HEK293 (cell line): ENCODE measurements at regions not wholly inside any gene's neighbourhood (a gene's known extent, or its start where the extent isn't known, plus 50 kb on each side); places are given as distances from the start of the nearest gene placed in this dataset.
A peak's percentile ranks its signal among the peaks of the same experiment; 100 is the strongest.

Source experiments
- CTCF ChIA-PET: fragments of 350-600 bp; formaldehyde crosslinking; extraction: SDS; loops from one replicate; lab custom pipeline; 2021; ENCODE audit warnings: antibody characterized with exemption; lab: Yijun Ruan, JAX
- POLR2A ChIA-PET: fragments of 300-600 bp; formaldehyde crosslinking; extraction: SDS; loops from one replicate; lab custom pipeline; 2020; ENCODE audit warnings: antibody characterized with exemption, inconsistent platforms; lab: Yijun Ruan, JAX
- H3K27ac ChIP-seq: fragments of 200-500 bp; sonication (Bioruptor generic); 2 replicates; pipeline ENCODE4 v1.5.1; 2014; ENCODE audit warnings: low read depth, low read length, control low read depth, inconsistent platforms; ENCODE audit errors: extremely low read depth
- H3K36me3 ChIP-seq, 2 experiments: fragments of 200-500 bp in 1 of 2; sonication (Bioruptor generic) in 1 of 2; 1 replicate in 1 of 2; 2 replicates in 1 of 2; pipeline ENCODE4 v1.5.1; 2014 to 2017; ENCODE audit warnings: inconsistent platforms in 2 of 2, low read length in 2 of 2; ENCODE audit not compliant: control insufficient read depth in 2 of 2, insufficient read depth in 1 of 2
- H3K4me1 ChIP-seq: fragments of 200-500 bp; sonication (Bioruptor generic); 2 replicates; pipeline ENCODE4 v1.5.1; 2014; ENCODE audit warnings: mild to moderate bottlenecking, low read length, inconsistent platforms; ENCODE audit not compliant: control insufficient read depth, insufficient read depth
- H3K4me3 ChIP-seq: 2 replicates; pipeline ENCODE4 v1.5.1; 2011; ENCODE audit warnings: low read depth, mild to moderate bottlenecking, control low read depth, low read length, moderate library complexity
- H3K9me3 ChIP-seq: fragments of 200-500 bp; sonication (Bioruptor generic); 2 replicates; pipeline ENCODE4 v1.5.1; 2014; ENCODE audit warnings: low read depth, low read length, inconsistent platforms; ENCODE audit not compliant: control insufficient read depth, insufficient read depth
- KLF8 ChIP-seq: fragments of 450-650 bp; formaldehyde crosslinking; IDR thresholded peaks from 2 replicates; pipeline ENCODE4 v1.5.1; 2016; ENCODE audit warnings: missing biosample characterization, missing genetic modification characterization
- ZBTB17 ChIP-seq: fragments of 450-650 bp; formaldehyde crosslinking; IDR thresholded peaks from 2 replicates; pipeline ENCODE4 v1.5.1; 2016; ENCODE audit warnings: missing biosample characterization, missing genetic modification characterization
- ZEB2 ChIP-seq: fragments of 450-650 bp; formaldehyde crosslinking; IDR thresholded peaks from 2 replicates; pipeline ENCODE4 v1.5.1; 2016; ENCODE audit warnings: missing biosample characterization, missing genetic modification characterization
- ZNF169 ChIP-seq: fragments of 450-650 bp; formaldehyde crosslinking; IDR thresholded peaks from 2 replicates; pipeline ENCODE4 v1.5.1; 2016; ENCODE audit warnings: missing biosample characterization, missing genetic modification characterization
- ZNF433 ChIP-seq: fragments of 450-650 bp; formaldehyde crosslinking; IDR thresholded peaks from 2 replicates; pipeline ENCODE4 v1.5.1; 2016; ENCODE audit warnings: missing biosample characterization, missing genetic modification characterization, low read depth
- ZNF48 ChIP-seq: fragments of 450-650 bp; formaldehyde crosslinking; IDR thresholded peaks from 2 replicates; pipeline ENCODE4 v1.5.1; 2016; ENCODE audit warnings: missing biosample characterization, missing genetic modification characterization
- ZNF530 ChIP-seq: fragments of 450-650 bp; formaldehyde crosslinking; IDR thresholded peaks from 2 replicates; pipeline ENCODE4 v1.5.1; 2016; ENCODE audit warnings: low read depth, missing biosample characterization, missing genetic modification characterization
- ZNF544 ChIP-seq: fragments of 450-650 bp; formaldehyde crosslinking; IDR thresholded peaks from 2 replicates; pipeline ENCODE4 v1.5.0; 2017; ENCODE audit warnings: missing biosample characterization, missing genetic modification characterization
- ZNF629 ChIP-seq: fragments of 450-650 bp; formaldehyde crosslinking; IDR thresholded peaks from 2 replicates; pipeline ENCODE4 v1.5.1; 2017; ENCODE audit warnings: missing biosample characterization, missing genetic modification characterization
- TF ChIP-seq, protein P1 (sequence below): fragments of 450-650 bp; formaldehyde crosslinking; IDR thresholded peaks from 2 replicates; pipeline ENCODE4 v1.5.1; 2016; ENCODE audit warnings: missing biosample characterization, missing genetic modification characterization
- TF ChIP-seq, protein P2 (sequence below): fragments of 450-650 bp; formaldehyde crosslinking; IDR thresholded peaks from 2 replicates; pipeline ENCODE4 v1.5.1; 2016; ENCODE audit warnings: missing biosample characterization, missing genetic modification characterization
- TF ChIP-seq, protein P3 (sequence below): fragments of 450-650 bp; formaldehyde crosslinking; IDR thresholded peaks from 2 replicates; pipeline ENCODE4 v1.5.1; 2017; ENCODE audit warnings: missing biosample characterization, missing genetic modification characterization
- TF ChIP-seq, protein P4 (sequence below): fragments of 450-650 bp; formaldehyde crosslinking; IDR thresholded peaks from 2 replicates; pipeline ENCODE4 v1.5.1; 2016; ENCODE audit warnings: missing biosample characterization, missing genetic modification characterization
- TF ChIP-seq, protein P5 (sequence below): fragments of 450-650 bp; formaldehyde crosslinking; IDR thresholded peaks from 2 replicates; pipeline ENCODE4 v1.5.1; 2016; ENCODE audit warnings: missing biosample characterization, missing genetic modification characterization
- TF ChIP-seq, protein P6 (sequence below): fragments of 450-650 bp; formaldehyde crosslinking; IDR thresholded peaks from 2 replicates; pipeline ENCODE4 v1.5.1; 2016; ENCODE audit warnings: missing biosample characterization, missing genetic modification characterization
- TF ChIP-seq, protein P7 (sequence below): fragments of 450-650 bp; formaldehyde crosslinking; IDR thresholded peaks from 2 replicates; pipeline ENCODE4 v1.5.1; 2016; ENCODE audit warnings: missing biosample characterization, missing genetic modification characterization
- TF ChIP-seq, protein P8 (sequence below): fragments of 450-650 bp; IDR thresholded peaks from 2 replicates; pipeline ENCODE4 v1.5.1; 2018; ENCODE audit warnings: missing biosample characterization, mild to moderate bottlenecking, missing genetic modification characterization

DNA sequence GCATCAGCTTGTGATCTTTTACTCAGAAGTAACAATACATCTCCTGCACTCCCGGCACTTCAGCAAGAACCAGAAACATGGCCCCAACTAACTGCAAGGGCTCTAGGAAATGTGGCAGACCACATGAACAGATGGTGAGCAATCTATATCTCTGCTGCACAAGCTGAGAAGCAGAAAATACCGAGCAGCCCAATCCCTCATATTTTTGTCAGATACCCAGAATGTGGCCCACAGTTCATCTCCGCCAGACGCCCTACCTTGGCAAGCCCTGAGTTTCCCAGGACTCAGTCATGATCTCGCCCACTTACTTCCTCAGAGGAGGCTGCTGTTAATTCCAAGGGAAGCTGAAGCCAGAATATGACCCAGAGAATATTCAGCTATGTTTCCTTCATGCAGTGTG lies 63.1 kb upstream of the PHACTR1 start (continued):
- TF ChIP-seq, protein P1, sequence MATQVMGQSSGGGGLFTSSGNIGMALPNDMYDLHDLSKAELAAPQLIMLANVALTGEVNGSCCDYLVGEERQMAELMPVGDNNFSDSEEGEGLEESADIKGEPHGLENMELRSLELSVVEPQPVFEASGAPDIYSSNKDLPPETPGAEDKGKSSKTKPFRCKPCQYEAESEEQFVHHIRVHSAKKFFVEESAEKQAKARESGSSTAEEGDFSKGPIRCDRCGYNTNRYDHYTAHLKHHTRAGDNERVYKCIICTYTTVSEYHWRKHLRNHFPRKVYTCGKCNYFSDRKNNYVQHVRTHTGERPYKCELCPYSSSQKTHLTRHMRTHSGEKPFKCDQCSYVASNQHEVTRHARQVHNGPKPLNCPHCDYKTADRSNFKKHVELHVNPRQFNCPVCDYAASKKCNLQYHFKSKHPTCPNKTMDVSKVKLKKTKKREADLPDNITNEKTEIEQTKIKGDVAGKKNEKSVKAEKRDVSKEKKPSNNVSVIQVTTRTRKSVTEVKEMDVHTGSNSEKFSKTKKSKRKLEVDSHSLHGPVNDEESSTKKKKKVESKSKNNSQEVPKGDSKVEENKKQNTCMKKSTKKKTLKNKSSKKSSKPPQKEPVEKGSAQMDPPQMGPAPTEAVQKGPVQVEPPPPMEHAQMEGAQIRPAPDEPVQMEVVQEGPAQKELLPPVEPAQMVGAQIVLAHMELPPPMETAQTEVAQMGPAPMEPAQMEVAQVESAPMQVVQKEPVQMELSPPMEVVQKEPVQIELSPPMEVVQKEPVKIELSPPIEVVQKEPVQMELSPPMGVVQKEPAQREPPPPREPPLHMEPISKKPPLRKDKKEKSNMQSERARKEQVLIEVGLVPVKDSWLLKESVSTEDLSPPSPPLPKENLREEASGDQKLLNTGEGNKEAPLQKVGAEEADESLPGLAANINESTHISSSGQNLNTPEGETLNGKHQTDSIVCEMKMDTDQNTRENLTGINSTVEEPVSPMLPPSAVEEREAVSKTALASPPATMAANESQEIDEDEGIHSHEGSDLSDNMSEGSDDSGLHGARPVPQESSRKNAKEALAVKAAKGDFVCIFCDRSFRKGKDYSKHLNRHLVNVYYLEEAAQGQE (tag by site-specific recombination) = no peak
- TF ChIP-seq, protein P2, sequence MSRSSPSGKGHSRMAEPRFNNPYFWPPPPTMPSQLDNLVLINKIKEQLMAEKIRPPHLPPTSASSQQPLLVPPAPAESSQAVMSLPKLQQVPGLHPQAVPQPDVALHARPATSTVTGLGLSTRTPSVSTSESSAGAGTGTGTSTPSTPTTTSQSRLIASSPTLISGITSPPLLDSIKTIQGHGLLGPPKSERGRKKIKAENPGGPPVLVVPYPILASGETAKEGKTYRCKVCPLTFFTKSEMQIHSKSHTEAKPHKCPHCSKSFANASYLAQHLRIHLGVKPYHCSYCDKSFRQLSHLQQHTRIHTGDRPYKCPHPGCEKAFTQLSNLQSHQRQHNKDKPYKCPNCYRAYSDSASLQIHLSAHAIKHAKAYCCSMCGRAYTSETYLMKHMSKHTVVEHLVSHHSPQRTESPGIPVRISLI (tag by site-specific recombination) = no peak
- TF ChIP-seq ZNF169 (no peak), ZNF48 (tag by site-specific recombination) (no peak), ZNF433 (tag by site-specific recombination) (no peak)
- TF ChIP-seq, protein P3, sequence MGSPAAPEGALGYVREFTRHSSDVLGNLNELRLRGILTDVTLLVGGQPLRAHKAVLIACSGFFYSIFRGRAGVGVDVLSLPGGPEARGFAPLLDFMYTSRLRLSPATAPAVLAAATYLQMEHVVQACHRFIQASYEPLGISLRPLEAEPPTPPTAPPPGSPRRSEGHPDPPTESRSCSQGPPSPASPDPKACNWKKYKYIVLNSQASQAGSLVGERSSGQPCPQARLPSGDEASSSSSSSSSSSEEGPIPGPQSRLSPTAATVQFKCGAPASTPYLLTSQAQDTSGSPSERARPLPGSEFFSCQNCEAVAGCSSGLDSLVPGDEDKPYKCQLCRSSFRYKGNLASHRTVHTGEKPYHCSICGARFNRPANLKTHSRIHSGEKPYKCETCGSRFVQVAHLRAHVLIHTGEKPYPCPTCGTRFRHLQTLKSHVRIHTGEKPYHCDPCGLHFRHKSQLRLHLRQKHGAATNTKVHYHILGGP (tag by site-specific recombination) = no peak

DNA sequence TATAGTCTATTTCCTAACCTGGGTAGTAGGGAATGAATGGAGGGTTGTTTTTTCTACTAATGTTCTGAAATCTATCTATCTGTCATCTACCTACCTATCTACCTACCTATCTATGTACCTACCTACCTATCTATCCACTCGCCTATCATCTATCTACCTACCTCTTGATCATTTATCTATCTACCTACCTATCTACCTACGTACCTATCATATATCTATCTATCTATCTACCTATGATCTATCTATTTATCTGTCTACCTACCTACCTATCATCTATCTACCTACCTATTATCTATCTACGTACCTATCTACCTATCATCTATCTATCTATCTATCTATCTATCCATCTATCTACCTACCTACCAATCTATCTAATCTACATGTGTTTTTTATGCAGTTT lies 62.5 kb upstream of the PHACTR1 start:
- CTCF ChIA-PET = interaction anchor here (0.7 kb wide), 1 partner anchor 785 kb away, joined by 3 read pairs; no protein-coding TSS in a partner anchor
- Histone ChIP-seq H3K4me3 (no peak overlapping the region), H3K4me1 (no peaks in the 10 kb centered on the region), H3K36me3 (no peaks in the 10 kb centered on the region), H3K27ac (no peak overlapping the region), H3K9me3 (no peaks in the 10 kb centered on the region; the same call in 1 of the 2 replicates)
- TF ChIP-seq ZNF544 (tag by site-specific recombination) = peak; percentile 32; the same call in 1 of the 2 replicates
- TF ChIP-seq, protein P4, sequence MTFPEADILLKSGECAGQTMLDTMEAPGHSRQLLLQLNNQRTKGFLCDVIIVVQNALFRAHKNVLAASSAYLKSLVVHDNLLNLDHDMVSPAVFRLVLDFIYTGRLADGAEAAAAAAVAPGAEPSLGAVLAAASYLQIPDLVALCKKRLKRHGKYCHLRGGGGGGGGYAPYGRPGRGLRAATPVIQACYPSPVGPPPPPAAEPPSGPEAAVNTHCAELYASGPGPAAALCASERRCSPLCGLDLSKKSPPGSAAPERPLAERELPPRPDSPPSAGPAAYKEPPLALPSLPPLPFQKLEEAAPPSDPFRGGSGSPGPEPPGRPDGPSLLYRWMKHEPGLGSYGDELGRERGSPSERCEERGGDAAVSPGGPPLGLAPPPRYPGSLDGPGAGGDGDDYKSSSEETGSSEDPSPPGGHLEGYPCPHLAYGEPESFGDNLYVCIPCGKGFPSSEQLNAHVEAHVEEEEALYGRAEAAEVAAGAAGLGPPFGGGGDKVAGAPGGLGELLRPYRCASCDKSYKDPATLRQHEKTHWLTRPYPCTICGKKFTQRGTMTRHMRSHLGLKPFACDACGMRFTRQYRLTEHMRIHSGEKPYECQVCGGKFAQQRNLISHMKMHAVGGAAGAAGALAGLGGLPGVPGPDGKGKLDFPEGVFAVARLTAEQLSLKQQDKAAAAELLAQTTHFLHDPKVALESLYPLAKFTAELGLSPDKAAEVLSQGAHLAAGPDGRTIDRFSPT = no peak
- peak; percentile 62 for TF ChIP-seq ZBTB17
- POLR2A ChIA-PET = interaction anchor here (0.6 kb wide), 1 partner anchor 306 kb away, joined by 4 read pairs; no protein-coding TSS in a partner anchor

DNA sequence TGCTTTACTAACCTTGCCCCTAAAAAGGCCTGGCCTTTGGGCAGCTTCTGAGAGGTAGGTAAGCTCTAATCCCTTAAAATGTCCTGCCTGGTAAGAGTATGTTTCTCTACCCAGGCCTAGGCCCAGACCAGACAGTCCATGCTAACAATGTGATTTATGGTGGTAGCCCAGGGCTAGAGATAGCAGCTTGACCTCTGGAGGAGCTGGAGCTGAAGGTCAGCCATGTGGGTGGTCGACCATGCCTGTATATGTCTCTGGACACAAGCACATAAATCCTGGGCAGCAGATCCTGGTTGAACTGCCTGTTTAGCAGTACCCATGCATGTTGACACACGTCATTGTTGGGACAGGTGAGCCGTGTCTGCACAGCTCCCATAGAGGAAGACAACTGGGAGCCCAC lies 62.1 kb upstream of the PHACTR1 start:
- CTCF ChIA-PET = no interaction called here
- H3K9me3 ChIP-seq = no peaks in the 10 kb centered on the region; the same call in 1 of the 2 replicates
- H3K36me3 ChIP-seq = no peaks in the 10 kb centered on the region
- no peak overlapping the region for H3K4me3 ChIP-seq
- H3K4me1 ChIP-seq = no peaks in the 10 kb centered on the region
- no peak overlapping the region for H3K27ac ChIP-seq
- POLR2A ChIA-PET = interaction anchor here (0.6 kb wide), 1 partner anchor 306 kb away, joined by 4 read pairs; no protein-coding TSS in a partner anchor
- TF ChIP-seq, protein P5, sequence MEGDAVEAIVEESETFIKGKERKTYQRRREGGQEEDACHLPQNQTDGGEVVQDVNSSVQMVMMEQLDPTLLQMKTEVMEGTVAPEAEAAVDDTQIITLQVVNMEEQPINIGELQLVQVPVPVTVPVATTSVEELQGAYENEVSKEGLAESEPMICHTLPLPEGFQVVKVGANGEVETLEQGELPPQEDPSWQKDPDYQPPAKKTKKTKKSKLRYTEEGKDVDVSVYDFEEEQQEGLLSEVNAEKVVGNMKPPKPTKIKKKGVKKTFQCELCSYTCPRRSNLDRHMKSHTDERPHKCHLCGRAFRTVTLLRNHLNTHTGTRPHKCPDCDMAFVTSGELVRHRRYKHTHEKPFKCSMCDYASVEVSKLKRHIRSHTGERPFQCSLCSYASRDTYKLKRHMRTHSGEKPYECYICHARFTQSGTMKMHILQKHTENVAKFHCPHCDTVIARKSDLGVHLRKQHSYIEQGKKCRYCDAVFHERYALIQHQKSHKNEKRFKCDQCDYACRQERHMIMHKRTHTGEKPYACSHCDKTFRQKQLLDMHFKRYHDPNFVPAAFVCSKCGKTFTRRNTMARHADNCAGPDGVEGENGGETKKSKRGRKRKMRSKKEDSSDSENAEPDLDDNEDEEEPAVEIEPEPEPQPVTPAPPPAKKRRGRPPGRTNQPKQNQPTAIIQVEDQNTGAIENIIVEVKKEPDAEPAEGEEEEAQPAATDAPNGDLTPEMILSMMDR = no peak
- TF ChIP-seq ZNF629 (no peak), ZEB2 (tag by site-specific recombination) (no peak), ZNF530 (tag by site-specific recombination) (no peak), KLF8 (tag by site-specific recombination) (no peak)
- TF ChIP-seq, protein P6, sequence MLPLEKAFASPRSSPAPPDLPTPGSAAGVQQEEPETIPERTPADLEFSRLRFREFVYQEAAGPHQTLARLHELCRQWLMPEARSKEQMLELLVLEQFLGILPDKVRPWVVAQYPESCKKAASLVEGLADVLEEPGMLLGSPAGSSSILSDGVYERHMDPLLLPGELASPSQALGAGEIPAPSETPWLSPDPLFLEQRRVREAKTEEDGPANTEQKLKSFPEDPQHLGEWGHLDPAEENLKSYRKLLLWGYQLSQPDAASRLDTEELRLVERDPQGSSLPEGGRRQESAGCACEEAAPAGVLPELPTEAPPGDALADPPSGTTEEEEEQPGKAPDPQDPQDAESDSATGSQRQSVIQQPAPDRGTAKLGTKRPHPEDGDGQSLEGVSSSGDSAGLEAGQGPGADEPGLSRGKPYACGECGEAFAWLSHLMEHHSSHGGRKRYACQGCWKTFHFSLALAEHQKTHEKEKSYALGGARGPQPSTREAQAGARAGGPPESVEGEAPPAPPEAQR (tag by site-specific recombination) = no peak
- TF ChIP-seq, protein P7, sequence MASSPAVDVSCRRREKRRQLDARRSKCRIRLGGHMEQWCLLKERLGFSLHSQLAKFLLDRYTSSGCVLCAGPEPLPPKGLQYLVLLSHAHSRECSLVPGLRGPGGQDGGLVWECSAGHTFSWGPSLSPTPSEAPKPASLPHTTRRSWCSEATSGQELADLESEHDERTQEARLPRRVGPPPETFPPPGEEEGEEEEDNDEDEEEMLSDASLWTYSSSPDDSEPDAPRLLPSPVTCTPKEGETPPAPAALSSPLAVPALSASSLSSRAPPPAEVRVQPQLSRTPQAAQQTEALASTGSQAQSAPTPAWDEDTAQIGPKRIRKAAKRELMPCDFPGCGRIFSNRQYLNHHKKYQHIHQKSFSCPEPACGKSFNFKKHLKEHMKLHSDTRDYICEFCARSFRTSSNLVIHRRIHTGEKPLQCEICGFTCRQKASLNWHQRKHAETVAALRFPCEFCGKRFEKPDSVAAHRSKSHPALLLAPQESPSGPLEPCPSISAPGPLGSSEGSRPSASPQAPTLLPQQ (tag by site-specific recombination) = no peak
- TF ChIP-seq, protein P8, sequence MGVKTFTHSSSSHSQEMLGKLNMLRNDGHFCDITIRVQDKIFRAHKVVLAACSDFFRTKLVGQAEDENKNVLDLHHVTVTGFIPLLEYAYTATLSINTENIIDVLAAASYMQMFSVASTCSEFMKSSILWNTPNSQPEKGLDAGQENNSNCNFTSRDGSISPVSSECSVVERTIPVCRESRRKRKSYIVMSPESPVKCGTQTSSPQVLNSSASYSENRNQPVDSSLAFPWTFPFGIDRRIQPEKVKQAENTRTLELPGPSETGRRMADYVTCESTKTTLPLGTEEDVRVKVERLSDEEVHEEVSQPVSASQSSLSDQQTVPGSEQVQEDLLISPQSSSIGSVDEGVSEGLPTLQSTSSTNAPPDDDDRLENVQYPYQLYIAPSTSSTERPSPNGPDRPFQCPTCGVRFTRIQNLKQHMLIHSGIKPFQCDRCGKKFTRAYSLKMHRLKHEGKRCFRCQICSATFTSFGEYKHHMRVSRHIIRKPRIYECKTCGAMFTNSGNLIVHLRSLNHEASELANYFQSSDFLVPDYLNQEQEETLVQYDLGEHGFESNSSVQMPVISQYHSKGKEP (tag by site-specific recombination) = no peak
